ENCODE measurements at regions not wholly inside any gene's neighbourhood (a gene's known extent, or its start where the extent isn't known, plus 50 kb on each side); places are given as distances from the start of the nearest gene placed in this dataset.
A peak's percentile ranks its signal among the peaks of the same experiment; 100 is the strongest.

DNA sequence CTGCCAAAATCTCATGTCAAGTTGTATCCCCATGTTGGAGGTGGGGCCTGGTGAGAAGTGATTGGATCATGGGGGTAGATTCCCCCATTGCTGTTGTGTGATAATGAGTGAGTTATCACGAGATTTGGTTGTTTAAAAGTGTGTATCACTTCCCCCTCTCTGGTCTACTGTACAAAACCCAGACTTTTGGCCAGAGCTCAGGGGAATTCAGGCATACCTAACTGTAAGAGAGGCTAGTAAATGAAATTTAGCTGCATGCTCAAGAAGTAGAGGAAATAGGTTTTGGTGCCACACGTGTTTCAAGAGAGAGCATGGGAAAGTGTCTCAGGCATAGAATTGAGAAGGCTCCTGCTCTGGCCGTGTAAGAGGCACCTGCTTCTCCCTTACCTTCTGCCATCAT lies 190.5 kb upstream of the GALNTL6 start:
- ATAC-seq (ENCODE audit: low FRiP score) (no peak), DNase-seq (no peak)
- Histone ChIP-seq H3K27ac (ENCODE audit: low read depth in 1 of 2, low read length in 2 of 2) (no peak overlapping the region), H3K9me3 (ENCODE audit: control insufficient read depth, low read length) (no peaks in the 10 kb centered on the region), H3K36me3 (ENCODE audit: control insufficient read depth in 1 of 2, insufficient read depth in 2 of 2, low read length in 1 of 2) (no peaks in the 10 kb centered on the region), H3K27me3 (ENCODE audit: control insufficient read depth in 1 of 2, insufficient read depth in 2 of 2, low read length in 1 of 2) (no peaks in the 10 kb centered on the region), H3K4me1 (ENCODE audit: control insufficient read depth in 1 of 2, insufficient read depth in 2 of 2, low read length in 2 of 2) (no peaks in the 10 kb centered on the region), H3K4me3 (ENCODE audit: low read length in 2 of 2) (no peak overlapping the region)
- intact Hi-C loops (cut with DNase I), result no loop called here
- 65 to 76% methylated on average over 3 of the region's 3 CpGs for WGBS, 2 donors

DNA sequence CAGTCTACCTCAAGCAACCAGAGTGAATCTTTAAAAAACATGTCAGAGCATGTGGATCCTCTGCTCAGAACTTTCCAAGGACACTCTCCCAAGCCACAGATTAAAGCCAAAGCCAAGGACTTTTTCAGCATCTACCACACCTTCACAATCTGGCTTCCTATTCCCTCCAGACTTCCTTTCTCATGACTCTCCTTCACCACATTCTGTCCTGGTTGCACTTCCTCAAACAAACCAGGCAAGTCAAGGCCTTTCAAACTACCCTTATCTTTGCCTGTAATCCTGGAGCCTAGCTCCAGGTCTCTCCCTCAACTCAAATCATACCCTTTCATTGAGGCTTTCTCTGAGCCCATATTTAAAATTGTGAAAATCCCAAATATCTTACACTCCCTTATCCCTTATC lies 191.6 kb upstream of the GALNTL6 start:
- Histone ChIP-seq H3K27ac (ENCODE audit: low read depth in 1 of 2, low read length in 2 of 2) (no peak overlapping the region), H3K27me3 (ENCODE audit: control insufficient read depth in 1 of 2, insufficient read depth in 2 of 2, low read length in 1 of 2) (no peaks in the 10 kb centered on the region), H3K36me3 (ENCODE audit: control insufficient read depth in 1 of 2, insufficient read depth in 2 of 2, low read length in 1 of 2) (no peaks in the 10 kb centered on the region), H3K4me3 (ENCODE audit: low read length in 2 of 2) (no peak overlapping the region), H3K4me1 (ENCODE audit: control insufficient read depth in 1 of 2, insufficient read depth in 2 of 2, low read length in 2 of 2) (no peaks in the 10 kb centered on the region), H3K9me3 (ENCODE audit: control insufficient read depth, low read length) (no peaks in the 10 kb centered on the region)
- ATAC-seq (ENCODE audit: low FRiP score) (no peak), DNase-seq (no peak)
- intact Hi-C loops (cut with DNase I), result no loop called here

GRCh38 chr4:171612907-171613306 lies 200.3 kb upstream of the GALNTL6 start:
- 46 to 49% methylated on average over 2 of the region's 2 CpGs for WGBS, 2 donors
- intact Hi-C loops (cut with DNase I), result no loop called here
- Histone ChIP-seq H3K9me3 (ENCODE audit: control insufficient read depth, low read length) (no peaks in the 10 kb centered on the region), H3K4me3 (ENCODE audit: low read length in 2 of 2) (no peak overlapping the region), H3K4me1 (ENCODE audit: control insufficient read depth in 1 of 2, insufficient read depth in 2 of 2, low read length in 2 of 2) (no peaks in the 10 kb centered on the region), H3K27ac (ENCODE audit: low read depth in 1 of 2, low read length in 2 of 2) (no peak overlapping the region), H3K36me3 (ENCODE audit: control insufficient read depth in 1 of 2, insufficient read depth in 2 of 2, low read length in 1 of 2) (no peaks in the 10 kb centered on the region), H3K27me3 (ENCODE audit: control insufficient read depth in 1 of 2, insufficient read depth in 2 of 2, low read length in 1 of 2) (no peaks in the 10 kb centered on the region)
- no peak for ATAC-seq (ENCODE audit: low FRiP score)
- DNase-seq, result no peak

DNA sequence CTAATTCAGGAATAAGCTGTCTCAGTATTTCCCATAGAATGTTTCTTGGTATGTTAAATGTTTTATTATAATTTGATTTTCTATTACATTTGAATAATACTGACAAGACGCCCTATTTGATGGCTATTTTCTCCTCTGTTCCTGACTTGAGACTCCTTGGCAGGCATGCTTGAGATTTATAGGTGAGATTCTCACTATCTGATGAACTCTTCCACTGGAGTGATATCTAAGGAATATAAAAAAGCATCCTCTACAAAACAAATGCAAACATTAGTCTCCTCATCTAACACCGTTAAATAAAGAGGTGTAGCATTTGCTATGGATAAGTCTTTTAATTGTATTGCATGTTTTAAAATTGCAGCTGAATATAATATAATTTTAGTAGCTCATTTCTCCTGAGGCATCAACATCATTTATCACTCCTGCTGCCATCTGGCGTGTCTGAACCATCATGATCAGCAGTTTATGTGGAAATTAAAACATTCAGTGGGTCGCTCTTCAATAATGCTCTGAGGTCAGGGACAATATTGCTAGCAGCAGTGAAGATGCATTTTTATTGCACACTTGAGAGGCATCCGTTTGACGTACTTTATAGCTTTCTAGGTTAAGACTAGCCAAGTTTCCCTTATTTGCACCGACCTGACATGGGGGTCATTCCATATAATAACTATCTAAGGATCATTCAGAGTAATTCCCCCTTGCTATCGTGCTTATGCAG lies 210.4 kb upstream of the GALNTL6 start:
- WGBS, 2 donors, result 67 to 70% methylated on average over 8 of the region's 8 CpGs
- peaks cover 2% of the 10 kb centered on the region for H3K9me3 ChIP-seq (ENCODE audit: control insufficient read depth, low read length)
- H3K36me3 ChIP-seq (ENCODE audit: control insufficient read depth in 1 of 2, insufficient read depth in 2 of 2, low read length in 1 of 2), result no peaks in the 10 kb centered on the region
- H3K27ac ChIP-seq (ENCODE audit: low read depth in 1 of 2, low read length in 2 of 2), result no peak overlapping the region
- no peak overlapping the region for H3K4me3 ChIP-seq (ENCODE audit: low read length in 2 of 2)
- DNase-seq (no peak), ATAC-seq (ENCODE audit: low FRiP score) (no peak)
- intact Hi-C loops (cut with DNase I), result no loop called here
- H3K27me3 ChIP-seq (ENCODE audit: control insufficient read depth in 1 of 2, insufficient read depth in 2 of 2, low read length in 1 of 2), result no peaks in the 10 kb centered on the region
- H3K4me1 ChIP-seq (ENCODE audit: control insufficient read depth in 1 of 2, insufficient read depth in 2 of 2, low read length in 2 of 2), result no peaks in the 10 kb centered on the region

DNA sequence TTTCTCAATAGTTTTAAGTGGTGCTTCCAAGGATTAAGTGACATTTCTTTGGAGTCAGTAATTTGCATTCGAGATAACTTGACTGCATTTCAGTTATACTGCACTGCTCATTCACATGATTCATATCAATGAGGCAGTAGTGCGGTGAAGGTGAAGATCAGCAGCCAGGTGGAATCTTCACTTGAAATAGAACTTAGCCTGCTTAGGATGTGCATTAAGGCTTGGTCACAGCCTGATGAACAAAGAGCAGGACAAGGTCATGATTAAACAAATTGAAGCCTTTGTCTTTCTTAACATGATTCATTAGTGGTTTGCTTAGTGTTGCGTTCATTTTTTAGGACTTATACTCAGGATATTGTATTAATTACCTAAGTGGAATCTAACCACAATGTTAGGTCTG lies 212.1 kb upstream of the GALNTL6 start:
- intact Hi-C loops (cut with DNase I), result no loop called here
- Histone ChIP-seq H3K27me3 (ENCODE audit: control insufficient read depth in 1 of 2, insufficient read depth in 2 of 2, low read length in 1 of 2) (no peaks in the 10 kb centered on the region), H3K27ac (ENCODE audit: low read depth in 1 of 2, low read length in 2 of 2) (no peak overlapping the region), H3K9me3 (ENCODE audit: control insufficient read depth, low read length) (peaks cover 2% of the 10 kb centered on the region), H3K36me3 (ENCODE audit: control insufficient read depth in 1 of 2, insufficient read depth in 2 of 2, low read length in 1 of 2) (no peaks in the 10 kb centered on the region), H3K4me3 (ENCODE audit: low read length in 2 of 2) (no peak overlapping the region), H3K4me1 (ENCODE audit: control insufficient read depth in 1 of 2, insufficient read depth in 2 of 2, low read length in 2 of 2) (no peaks in the 10 kb centered on the region)
- DNase-seq (no peak), ATAC-seq (ENCODE audit: low FRiP score) (no peak)
- 92 to 94% methylated on average over 3 of the region's 3 CpGs for WGBS, 2 donors

DNA sequence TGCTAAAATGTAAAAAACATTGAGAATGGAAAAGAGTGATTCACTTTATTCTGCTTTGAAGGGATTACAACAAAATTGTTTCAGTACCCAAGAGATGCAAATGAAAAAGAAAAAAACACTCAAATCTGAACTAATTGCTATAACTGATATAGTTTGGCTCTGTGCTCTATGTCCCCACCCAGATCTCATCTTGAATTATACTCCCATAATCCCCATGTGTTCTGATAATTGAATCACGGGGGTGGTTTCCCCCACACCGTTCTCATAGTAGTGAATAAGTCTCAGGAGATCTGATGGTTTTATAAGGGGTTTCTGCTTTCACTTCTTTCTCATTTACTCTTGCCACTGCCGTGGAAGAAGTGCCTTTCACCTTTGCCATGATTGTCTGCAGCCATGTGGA lies 213.6 kb upstream of the GALNTL6 start:
- Histone ChIP-seq H3K4me3 (ENCODE audit: low read length in 2 of 2) (no peak overlapping the region), H3K27ac (ENCODE audit: low read depth in 1 of 2, low read length in 2 of 2) (no peak overlapping the region), H3K27me3 (ENCODE audit: control insufficient read depth in 1 of 2, insufficient read depth in 2 of 2, low read length in 1 of 2) (no peaks in the 10 kb centered on the region), H3K9me3 (ENCODE audit: control insufficient read depth, low read length) (peaks cover 2% of the 10 kb centered on the region), H3K4me1 (ENCODE audit: control insufficient read depth in 1 of 2, insufficient read depth in 2 of 2, low read length in 2 of 2) (no peaks in the 10 kb centered on the region), H3K36me3 (ENCODE audit: control insufficient read depth in 1 of 2, insufficient read depth in 2 of 2, low read length in 1 of 2) (no peaks in the 10 kb centered on the region)
- DNase-seq, result no peak
- ATAC-seq (ENCODE audit: low FRiP score), result no peak
- intact Hi-C loops (cut with DNase I), result no loop called here
- 82 to 90% methylated on average over 3 of the region's 3 CpGs for WGBS, 2 donors

DNA sequence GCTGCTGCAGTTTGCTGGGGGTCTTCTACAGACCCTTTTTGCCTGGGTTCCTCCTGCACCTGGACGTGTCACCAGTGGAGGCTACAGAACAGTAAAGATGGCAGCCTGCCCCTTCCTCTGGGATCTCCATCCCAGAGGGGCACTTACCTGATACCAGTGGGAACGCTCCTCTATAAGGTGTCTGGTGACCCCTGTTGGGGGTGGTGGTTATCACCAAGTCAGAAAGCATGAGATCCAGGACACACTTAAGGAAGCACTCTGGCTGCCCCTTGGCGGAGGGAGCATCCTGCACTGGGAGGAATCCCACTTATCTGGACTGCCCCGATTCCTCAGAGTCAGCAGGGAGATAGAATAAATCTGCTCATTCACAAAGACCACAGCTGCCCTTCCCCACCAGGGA lies 218.9 kb upstream of the GALNTL6 start:
- DNase-seq, result no peak
- peak; percentile 36 for ATAC-seq (ENCODE audit: low FRiP score)
- no peaks in the 10 kb centered on the region for H3K36me3 ChIP-seq (ENCODE audit: control insufficient read depth in 1 of 2, insufficient read depth in 2 of 2, low read length in 1 of 2)
- no peak overlapping the region for H3K4me3 ChIP-seq (ENCODE audit: low read length in 2 of 2)
- intact Hi-C loops (cut with DNase I), result no loop called here
- no peaks in the 10 kb centered on the region for H3K4me1 ChIP-seq (ENCODE audit: control insufficient read depth in 1 of 2, insufficient read depth in 2 of 2, low read length in 2 of 2)
- no peak overlapping the region for H3K27ac ChIP-seq (ENCODE audit: low read depth in 1 of 2, low read length in 2 of 2)
- WGBS, 2 donors, result 89 to 93% methylated on average over 4 of the region's 4 CpGs
- H3K9me3 ChIP-seq (ENCODE audit: control insufficient read depth, low read length), result peaks cover 2% of the 10 kb centered on the region
- no peaks in the 10 kb centered on the region for H3K27me3 ChIP-seq (ENCODE audit: control insufficient read depth in 1 of 2, insufficient read depth in 2 of 2, low read length in 1 of 2)

DNA sequence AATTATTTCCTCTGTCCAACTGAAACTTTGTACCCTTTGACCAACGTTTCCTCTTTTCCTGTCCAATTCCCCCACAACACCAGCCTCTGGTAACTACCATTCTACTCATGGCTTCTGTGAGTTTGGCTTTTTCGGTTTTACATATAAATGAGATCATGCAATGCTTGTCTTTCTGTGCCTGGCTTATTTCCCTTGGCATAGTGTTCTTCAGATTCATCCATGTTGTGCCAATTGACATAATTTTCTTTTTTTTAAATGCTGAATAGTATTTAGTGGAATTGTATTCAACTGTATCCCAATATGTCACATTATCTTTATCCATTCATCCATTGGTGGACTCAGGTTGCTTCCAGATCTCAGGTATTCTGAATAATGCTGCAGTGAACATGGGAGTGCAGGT lies 222.5 kb upstream of the GALNTL6 start:
- no peaks in the 10 kb centered on the region for H3K9me3 ChIP-seq (ENCODE audit: control insufficient read depth, low read length)
- no peaks in the 10 kb centered on the region for H3K36me3 ChIP-seq (ENCODE audit: control insufficient read depth in 1 of 2, insufficient read depth in 2 of 2, low read length in 1 of 2)
- DNase-seq, result no peak
- H3K4me3 ChIP-seq (ENCODE audit: low read length in 2 of 2), result no peak overlapping the region
- H3K27me3 ChIP-seq (ENCODE audit: control insufficient read depth in 1 of 2, insufficient read depth in 2 of 2, low read length in 1 of 2), result no peaks in the 10 kb centered on the region
- no peaks in the 10 kb centered on the region for H3K4me1 ChIP-seq (ENCODE audit: control insufficient read depth in 1 of 2, insufficient read depth in 2 of 2, low read length in 2 of 2)
- ATAC-seq (ENCODE audit: low FRiP score), result no peak
- 8 to 9% methylated on average over 2 of the region's 2 CpGs for WGBS, 2 donors
- intact Hi-C loops (cut with DNase I), result no loop called here
- H3K27ac ChIP-seq (ENCODE audit: low read depth in 1 of 2, low read length in 2 of 2), result no peak overlapping the region

GRCh38 chr4:171588764-171589163 lies 224.4 kb upstream of the GALNTL6 start:
- H3K9me3 ChIP-seq (ENCODE audit: control insufficient read depth, low read length), result no peaks in the 10 kb centered on the region
- H3K27ac ChIP-seq (ENCODE audit: low read depth in 1 of 2, low read length in 2 of 2), result no peak overlapping the region
- 84 to 85% methylated on average over 5 of the region's 5 CpGs for WGBS, 2 donors
- no peaks in the 10 kb centered on the region for H3K27me3 ChIP-seq (ENCODE audit: control insufficient read depth in 1 of 2, insufficient read depth in 2 of 2, low read length in 1 of 2)
- ATAC-seq (ENCODE audit: low FRiP score) (no peak), DNase-seq (no peak)
- intact Hi-C loops (cut with DNase I), result no loop called here
- H3K4me1 ChIP-seq (ENCODE audit: control insufficient read depth in 1 of 2, insufficient read depth in 2 of 2, low read length in 2 of 2), result no peaks in the 10 kb centered on the region
- no peak overlapping the region for H3K4me3 ChIP-seq (ENCODE audit: low read length in 2 of 2)
- no peaks in the 10 kb centered on the region for H3K36me3 ChIP-seq (ENCODE audit: control insufficient read depth in 1 of 2, insufficient read depth in 2 of 2, low read length in 1 of 2)
